ENCODE measurements at regions not wholly inside any gene's neighbourhood (a gene's known extent, or its start where the extent isn't known, plus 50 kb on each side); places are given as distances from the start of the nearest gene placed in this dataset.
"Not testable (repeated sequence)": the region's sequence is repeated elsewhere in the genome, so short reads cannot be mapped to it uniquely, and the experiment has no call there.

DNA sequence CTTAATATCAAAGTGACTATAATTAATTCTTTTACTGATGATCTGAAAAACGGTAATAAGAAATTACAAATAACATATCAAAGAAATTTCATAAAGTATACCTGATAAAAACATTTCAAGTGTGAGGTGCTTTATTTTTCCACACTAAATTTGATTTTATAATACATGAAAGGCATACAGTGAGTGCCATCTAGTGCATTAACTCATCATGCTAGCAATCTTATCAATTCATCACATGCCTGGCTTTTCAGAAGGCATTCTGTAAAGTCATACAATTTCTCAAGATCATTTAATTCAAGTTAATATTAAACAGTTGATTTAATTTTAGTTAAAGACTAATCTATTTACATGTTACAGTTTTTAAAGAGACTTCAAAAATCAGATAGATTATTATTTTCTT is 1020.9 kb downstream of the GATA3 start:
- DNase-seq = no peak

DNA sequence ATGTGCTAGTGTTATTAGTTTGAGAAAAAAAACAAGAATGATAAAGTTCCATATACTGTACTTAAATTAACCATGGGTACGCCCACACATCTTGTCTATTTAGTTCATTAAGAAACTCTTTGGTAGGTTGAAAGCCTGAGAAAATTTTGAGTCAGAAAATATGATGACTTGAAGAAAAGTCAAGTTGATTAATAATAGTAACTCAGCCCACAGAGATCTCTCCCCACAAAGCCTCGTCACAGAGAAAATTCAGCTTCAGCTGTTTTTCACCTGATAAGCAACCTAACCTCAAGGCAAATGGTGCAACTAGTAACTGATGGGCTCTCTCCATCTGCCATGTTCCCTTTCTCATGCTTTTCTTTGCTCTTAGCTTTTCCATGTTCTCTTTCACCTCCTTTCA is 1021.6 kb downstream of the GATA3 start:
- DNase-seq = no peak

DNA sequence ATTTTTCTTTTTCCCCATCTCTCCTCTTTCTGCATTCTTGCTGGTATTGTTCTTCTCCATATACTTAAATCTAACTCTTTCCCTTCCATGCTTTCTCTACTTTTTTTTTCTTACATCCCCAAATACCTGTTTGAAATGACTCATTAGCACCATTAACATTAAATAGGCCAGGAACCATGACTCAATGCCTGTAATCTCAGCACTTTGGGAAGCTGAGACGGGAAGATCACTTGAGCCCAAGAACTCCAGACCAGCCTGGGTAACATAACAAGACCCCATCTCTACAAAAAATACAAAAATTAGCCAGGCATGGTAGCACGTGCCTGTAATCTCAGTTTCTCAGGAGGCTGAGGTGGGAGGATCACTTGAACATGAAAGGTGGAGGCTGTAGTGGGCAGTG is 1026.8 kb downstream of the GATA3 start:
- DNase-seq = no peak

DNA sequence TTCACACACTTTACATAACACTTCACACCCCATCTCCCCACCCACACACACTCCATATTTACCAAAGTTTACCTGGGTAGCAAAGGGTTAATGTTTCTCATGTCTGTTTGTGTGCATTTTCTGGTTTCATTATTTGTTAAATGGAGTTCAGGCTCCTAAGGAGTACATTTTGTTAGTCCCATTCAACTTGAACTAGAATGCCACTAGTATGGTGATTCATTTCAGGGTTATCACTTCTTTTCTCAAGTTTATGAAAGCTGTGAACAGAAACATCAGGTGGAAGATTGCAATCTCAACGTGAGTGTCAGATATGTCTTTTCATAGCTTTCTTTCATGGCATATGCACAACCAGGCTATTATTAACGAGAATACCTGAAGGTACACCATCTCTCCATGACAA is 1027.5 kb downstream of the GATA3 start:
- DNase-seq = no peak

DNA sequence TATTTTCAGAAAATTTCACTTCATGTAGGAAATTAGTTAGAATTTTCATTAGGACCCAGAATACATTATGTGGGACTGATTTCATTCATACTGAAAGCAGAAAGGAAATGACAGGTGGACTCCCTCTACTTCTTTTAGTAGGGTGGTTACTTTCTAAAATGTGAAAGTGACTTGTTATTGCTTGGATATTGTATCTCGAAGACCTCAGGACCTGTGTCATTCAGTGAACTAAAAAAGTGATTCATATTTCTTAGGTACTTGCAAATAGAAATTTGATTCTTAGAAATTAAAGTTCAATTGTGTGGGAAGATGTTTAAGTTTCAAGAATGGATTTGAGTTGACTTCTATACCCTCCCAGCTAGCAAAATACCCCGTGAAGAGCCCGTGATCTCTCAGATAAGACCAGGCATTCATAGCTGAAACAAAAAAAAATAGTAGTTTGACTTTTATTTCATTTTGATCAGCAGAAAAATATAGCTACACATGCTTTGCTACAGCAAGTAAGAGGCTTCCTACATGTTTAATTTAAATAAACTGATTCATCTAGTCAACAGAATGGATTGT is 1037.1 kb downstream of the GATA3 start:
- DNase-seq = no peak

DNA sequence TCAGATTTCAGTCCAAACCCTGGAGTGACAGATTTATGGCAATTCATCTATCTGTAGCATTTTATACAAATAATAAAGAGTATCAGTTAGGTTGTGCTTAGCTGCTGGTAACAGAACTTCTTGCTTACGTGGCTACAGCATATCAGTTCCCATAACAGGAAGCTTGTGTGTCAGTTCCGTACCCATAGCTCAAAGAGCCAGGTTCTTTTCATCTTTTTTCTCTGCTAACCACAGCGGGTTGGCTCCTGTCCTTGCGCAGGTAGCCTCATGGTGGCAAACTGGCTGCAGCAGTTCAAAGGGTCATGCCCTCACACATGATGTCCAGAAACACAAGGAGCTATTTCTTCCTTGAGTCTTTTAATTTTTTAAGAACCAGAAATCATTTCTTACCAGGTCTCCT is 1041.8 kb downstream of the GATA3 start:
- DNase-seq = no peak

DNA sequence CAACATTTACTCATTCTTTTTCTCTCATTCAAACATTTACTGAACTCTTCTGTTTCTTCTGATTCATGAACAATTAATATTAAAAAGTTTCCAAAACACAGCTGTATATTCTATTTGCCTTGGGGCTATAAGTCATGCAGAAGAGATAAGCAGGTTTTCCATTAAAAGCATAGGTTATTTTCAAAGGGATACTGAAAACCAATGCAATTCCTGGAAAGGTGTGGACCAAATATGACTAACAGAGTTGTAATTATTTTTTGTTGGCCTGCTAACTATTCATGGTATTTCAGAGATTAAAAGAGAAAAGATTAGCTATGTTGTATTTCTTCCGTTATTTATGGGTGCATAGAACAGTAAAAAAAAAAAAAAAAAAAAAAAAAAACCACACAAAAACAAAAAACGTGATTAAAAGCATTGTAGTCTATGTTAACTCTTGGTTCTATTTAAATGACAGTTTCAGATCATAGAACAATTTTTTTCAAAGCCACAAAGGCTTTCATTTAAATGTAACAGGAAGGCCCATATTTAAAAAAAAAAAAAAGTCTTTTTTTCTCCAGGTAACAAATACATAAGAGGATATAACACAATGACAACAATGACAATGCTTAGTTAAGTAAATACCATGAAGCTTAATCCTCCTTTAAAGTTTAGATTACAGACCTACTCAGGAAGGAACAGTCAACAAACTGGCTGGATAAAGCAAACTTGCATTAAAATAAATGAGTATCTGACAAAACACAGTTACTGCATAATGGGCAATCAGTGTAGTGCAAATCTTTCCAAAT is 1042.9 kb downstream of the GATA3 start:
- no peak for DNase-seq

DNA sequence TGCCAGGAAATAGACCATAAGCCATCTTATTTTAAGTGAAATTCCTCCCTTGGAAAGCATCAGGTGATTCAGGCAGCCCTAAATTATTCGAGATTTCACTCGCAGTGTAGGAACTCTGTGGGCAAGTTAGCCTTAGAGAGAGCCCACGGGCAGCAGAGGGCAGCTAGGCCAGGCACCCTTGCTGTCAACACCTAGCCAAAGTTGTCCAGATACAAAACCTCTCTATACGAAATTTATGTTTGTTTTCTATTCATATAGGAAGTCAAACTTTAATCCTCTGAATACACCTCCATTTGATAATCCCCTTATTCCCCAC is 1043.5 kb downstream of the GATA3 start:
- no peak for DNase-seq

DNA sequence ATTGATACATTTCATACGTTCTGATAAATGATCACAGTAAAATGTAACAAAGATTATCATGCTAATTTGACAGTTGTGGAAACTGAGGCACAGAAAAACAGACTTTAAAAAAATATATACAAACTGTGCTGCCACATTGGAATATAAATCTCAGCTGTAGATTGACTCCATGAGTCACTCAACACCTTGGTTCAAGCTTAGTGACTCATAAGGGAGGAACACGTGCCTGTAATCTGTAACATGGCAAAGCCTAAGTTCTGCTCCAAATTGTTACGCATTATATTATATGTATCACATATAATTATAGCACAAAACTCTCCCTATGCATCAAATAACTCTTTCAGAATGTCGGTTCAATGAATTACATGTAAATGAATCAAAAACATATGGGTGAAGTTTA is 1047.5 kb downstream of the GATA3 start:
- DNase-seq = no peak

DNA sequence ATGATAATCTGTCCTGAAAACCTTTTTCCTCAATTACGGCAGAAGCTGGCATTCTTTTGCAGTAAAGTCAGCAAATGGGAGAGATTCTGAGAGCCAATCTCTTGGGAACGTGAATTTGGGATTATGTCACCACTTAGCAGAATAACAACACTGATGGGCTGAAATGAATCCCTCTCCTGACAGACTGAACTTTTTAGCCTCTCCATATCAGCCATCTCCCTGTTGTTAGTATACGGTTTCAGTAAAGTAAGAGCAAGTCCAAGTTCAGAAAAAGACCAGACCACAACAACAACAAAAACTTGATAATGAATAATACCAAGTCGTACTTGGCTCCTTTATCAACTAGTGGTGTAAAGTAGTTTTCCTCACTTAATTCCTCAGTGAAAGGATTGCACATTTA is 1048.8 kb downstream of the GATA3 start:
- DNase-seq = no peak

DNA sequence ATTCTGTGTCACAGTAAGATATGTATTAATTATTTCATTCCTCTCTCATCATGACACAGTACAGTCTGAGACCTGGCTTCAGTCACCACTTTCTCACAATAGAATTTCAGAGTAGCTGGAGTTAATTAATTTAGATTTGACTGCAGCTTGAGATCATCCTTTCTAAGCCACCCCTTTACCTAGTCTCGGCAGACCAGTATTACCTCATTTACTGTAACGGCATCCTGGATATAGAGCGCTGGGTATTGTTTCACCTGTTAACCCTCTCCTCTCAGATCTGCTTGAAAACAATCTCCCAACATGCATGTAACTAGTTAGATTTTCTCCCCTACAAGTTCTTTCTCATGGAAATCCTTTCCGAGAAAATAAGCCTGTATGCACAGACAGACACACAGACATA is 1057.5 kb downstream of the GATA3 start:
- no peak for DNase-seq

DNA sequence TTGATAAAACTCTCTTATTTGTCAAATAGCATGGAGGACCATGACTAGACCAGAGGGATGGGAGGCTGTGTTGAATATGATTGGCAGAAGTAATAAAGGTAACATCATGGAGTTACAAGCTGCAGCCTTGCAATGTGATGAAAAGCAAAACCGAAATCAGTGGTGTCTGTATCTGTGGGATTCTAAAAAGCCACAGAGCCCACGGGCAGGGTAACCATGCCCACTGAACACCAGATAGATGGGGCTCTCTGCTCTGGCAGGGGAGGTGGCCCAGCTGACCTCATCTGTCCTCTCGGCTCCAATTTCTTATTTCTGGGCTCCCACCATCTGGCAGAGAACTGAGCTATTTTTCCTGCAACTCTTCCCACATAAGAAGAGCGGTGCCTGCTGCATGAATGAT is 1072.2 kb downstream of the GATA3 start:
- DNase-seq = no peak

DNA sequence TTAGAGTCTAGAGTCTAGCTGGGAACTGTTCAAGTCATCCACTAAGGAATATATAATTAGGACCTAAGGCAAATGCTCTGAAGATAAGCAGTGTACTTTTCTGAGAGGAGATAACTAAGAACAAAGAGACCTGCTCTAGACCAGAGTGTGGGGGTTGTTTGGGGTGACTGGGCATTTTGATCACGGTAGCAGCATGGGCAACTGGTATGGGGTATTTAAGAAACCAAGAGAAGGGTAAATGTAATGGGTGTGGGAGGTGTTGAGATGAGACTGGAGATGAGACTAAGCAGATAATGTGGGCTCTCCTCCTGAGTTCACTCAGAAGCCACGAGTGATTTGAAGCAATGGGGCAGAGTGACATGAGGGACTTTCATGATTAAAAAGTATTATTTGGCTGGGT is 1082.9 kb downstream of the GATA3 start:
- DNase-seq = no peak

DNA sequence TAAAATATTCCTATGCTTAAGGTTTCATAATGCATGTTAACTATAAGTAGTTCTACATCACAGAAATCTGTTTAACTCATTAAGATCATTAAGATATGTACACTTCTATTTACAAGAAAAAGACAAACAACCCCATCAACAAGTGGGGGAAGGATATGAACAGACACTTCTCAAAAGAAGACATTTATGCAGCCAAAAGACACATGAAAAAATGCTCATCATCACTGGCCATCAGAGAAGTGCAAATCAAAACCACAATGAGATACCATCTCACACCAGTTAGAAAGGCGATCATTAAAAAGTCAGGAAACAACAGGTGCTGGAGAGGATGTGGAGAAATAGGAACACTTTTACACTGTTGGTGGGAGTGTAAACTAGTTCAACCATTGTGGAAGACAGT is 1084.3 kb downstream of the GATA3 start:
- DNase-seq = not testable (repeated sequence)

DNA sequence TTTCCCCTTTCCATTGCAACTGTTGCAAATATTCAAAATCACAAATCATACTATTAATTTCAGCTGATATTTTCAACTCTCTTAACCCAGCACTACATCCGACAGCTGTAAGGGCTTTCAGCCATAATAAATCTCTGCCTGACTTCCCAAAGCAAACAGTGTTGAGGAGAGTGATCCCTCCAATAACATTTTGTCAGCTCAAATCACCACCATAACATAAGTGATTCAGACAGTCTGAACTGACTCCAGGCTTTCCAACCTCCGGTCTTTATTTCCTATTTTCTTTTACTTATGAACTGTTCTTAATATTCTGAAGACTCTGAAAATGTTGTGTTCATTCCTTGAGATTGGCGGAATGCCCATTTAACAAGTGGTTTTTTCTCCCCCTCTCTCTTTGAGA is 1085.9 kb downstream of the GATA3 start:
- no peak for DNase-seq

DNA sequence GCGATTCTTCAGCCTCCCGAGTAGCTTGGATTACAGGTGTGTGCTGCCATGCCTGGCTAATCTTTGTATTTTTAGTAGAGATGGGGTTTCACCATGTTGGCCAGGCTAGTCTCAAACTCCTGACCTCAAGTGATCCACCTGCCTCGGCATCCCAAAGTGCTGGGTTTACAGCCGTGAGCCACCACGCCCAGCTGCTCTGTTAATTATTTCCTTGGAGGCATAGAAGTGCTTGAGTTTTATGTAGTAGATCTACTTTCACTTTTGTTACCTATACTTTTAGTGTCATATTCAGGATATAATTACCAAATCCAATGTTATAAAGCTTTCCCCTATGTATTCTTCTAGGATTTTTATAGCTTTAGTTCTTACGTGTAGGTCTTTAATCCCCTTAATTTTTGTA is 1093.0 kb downstream of the GATA3 start:
- no peak for DNase-seq

DNA sequence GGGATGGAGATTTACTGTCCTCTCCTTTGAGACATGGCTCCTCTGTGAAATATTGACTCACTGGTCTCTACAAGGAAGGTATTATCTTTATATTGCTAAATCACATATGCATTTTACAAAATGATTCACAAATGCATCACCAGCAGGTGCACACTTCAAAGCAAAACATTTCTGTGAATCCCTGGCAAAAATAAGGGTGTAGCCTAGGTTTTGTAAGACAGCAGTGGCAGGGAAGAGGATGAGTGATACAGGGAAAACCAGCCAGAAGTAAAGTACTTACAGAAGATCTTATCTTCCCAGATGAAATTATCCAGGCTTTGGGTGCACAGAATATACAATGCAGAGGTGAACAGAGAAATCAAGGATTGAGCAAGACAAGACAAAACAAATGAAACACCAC is 1094.6 kb downstream of the GATA3 start:
- no peak for DNase-seq

DNA sequence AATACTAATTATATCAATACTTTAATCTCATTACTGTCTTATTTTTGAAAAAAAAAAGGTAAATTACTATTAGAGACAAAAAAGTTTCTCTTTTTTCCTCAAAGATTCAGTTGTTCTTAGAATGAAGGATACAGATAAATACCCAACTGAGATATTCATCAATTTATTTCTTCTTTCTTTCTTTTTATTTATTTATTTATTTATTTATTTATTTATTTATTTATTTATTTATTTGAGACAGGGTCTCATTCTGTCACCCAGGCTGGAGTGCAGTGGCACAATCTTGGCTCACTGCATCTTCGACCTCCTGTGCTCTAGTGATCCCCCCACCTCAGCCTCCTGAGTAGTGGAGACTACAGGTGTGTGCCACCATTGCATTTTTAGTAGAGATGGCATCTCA is 1098.6 kb downstream of the GATA3 start:
- not testable (repeated sequence) for DNase-seq

DNA sequence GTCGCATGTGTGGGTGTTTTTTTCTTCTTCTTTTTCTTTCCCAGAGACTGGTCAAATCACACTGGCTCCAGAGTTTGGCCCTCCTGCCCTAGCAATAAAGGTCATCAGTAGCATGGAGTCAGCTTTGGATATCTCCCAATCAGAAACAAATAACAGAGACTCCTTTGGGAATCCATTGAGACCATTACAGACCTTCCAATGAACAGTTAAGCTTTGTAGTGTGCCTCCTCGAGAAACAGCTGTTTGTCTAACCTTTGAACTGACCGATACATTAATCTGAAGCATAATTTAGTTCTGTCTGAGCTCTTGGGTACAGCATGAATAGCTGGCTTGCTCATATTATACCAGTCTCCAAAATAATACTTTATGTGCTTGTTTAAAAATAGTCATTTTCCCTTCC is 1103.2 kb downstream of the GATA3 start:
- no peak for DNase-seq

DNA sequence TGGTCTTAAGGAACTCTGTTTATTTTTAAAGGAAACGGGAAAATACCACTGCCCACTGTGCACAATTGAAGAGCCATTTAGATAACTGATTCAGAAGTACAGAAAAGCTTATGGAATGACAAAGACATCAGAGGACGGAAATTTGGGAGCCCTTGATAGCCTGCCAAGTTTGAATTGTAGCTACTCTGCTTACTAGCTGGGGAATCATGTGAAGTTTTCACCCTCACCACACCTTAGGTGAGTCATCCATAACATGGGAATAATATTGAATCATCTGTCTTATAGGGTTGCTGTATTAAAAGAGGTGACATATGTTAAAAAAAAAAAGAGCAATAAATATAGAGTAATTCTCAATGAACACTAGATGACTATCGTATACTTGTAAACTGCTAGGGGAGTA is 1104.2 kb downstream of the GATA3 start:
- DNase-seq = no peak

DNA sequence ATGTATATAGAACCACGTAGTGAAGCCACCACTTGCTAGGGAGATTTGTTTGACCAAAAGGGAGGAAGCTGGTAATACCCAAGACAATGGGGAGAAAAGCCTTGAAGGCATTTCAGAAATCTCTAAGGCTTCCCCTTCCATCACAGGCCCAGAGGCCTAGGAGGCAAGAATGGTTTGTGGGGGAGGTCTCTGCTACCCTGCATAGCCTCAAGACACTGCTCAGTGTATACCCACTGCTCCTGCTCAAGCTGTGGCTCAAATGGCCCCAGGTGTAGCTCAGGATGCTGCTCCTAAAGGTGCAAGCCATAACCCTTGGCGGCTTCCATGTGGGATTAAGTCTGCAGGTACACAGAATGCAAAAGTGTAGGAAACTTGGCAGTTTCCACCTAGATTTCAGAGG is 1105.8 kb downstream of the GATA3 start:
- DNase-seq = no peak

DNA sequence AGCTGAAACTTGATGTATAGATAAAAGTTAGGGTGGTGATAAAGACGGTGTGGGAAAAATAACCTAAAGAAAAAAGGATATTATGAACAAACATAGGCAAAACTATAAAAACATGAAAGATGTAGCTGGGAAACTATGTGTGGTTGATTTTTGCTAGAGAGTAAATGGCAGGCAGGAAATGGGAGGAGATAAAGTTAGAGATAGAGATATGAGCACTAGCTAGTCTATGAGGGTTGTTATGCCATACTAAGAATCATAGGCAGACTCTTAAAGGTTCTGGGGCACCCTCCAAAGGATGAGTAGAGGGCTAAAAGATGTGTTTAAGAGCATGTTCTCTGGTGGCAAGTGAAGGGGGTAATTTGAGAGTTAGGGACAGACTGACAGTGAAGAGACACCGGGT is 1109.2 kb downstream of the GATA3 start:
- no peak for DNase-seq

DNA sequence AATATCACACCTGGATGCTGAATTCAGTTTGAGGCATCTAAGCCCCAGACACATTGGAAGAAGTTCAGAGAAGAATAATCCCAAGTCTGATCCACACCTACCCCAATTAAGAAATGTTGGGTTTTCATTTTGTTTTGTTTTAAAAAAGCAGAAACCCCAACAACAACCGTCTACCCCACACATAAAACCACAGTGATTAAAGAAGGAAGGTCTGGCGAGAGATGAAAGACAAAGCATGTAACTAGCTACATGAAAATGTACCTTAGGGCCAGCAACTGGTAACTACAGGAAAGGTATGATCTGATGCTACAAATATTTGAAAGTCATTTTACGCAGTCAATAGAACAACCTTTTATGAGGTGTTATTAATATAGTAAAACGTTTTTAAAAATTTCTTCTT is 1112.3 kb downstream of the GATA3 start:
- no peak for DNase-seq

DNA sequence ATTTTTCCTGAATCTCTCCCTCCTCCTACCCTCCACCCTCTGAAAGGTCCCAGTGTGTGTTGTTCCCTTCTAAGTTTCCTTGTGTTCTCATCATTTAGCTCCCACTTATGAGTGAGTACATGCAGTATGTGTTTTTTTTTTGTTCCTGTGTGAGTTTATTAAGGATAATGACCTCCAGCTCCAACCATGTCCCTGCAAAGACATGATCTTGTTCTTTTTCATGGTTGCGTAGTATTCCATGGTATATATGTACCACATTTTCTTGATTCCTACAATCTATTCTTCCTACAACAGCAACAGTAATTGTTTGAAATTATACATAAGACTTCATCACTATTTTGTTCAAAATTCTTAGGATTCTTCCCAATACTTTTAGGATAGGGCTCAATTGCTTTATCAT is 1117.8 kb downstream of the GATA3 start:
- DNase-seq = no peak

DNA sequence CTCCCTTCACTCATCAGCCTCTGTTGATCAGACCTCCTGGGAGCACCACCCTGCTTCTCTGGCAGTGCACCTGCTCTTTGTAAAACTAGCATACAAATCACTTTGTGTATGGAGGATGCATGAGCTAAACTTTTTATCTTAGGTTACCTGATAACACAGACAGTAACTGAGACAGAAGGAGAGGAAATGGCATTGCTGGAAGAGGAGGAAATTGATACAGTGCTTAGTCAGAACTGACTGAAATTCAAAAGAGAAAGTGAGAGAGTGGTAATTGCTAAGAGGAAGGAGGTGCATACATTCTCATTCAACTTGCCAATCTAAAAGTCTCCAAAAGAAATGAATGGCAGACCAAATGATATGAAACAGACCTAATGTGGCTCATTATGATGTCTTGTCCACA is 1120.7 kb downstream of the GATA3 start:
- no peak for DNase-seq
